ENCODE measurements at regions not wholly inside any gene's neighbourhood (a gene's known extent, or its start where the extent isn't known, plus 50 kb on each side); places are given as distances from the start of the nearest gene placed in this dataset.

GRCh38 chr16:7115898-7116297 lies 216.7 kb upstream of the RBFOX1 start:
- no peak for TF ChIP-seq CTCF (conservative IDR thresholded peaks at IDR 0.05)
- Mint-ChIP-seq H3K9me3 (no peaks in the 10 kb centered on the region), H3K36me3 (no peaks in the 10 kb centered on the region), H3K27me3 (peaks cover 6% of the 10 kb centered on the region), H3K4me3 (no peak overlapping the region), H3K4me1 (ENCODE audit: unreplicated experiment) (no peaks in the 10 kb centered on the region), H3K27ac (no peak overlapping the region)
- no peak for DNase-seq (ENCODE audit: extremely low spot score, unreplicated experiment)

DNA sequence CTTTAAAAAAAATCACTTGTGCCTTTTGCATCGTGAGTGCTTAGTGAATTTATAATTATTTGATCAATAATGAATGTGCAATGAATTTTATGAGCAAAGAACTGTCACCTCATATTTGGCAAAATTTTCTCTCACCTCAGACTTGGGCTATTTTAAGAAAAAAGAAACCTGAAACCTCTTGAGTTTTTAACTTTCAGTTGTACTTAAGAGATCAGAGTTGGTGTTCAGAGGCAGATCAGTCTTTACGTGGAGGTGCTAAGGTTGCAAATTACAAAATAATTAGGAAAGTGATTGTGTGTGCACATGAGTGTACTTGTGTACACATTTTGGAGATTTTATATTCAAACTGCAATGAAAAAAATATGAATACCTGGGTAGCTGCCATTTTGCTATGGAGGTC lies 218.7 kb upstream of the RBFOX1 start:
- peaks cover 6% of the 10 kb centered on the region for H3K27me3 Mint-ChIP-seq
- H3K4me3 Mint-ChIP-seq = no peak overlapping the region
- no peak for TF ChIP-seq CTCF (conservative IDR thresholded peaks at IDR 0.05)
- H3K4me1 Mint-ChIP-seq (ENCODE audit: unreplicated experiment) = no peaks in the 10 kb centered on the region
- H3K27ac Mint-ChIP-seq = no peak overlapping the region
- no peaks in the 10 kb centered on the region for H3K9me3 Mint-ChIP-seq
- DNase-seq (ENCODE audit: extremely low spot score, unreplicated experiment) = no peak
- no peaks in the 10 kb centered on the region for H3K36me3 Mint-ChIP-seq

DNA sequence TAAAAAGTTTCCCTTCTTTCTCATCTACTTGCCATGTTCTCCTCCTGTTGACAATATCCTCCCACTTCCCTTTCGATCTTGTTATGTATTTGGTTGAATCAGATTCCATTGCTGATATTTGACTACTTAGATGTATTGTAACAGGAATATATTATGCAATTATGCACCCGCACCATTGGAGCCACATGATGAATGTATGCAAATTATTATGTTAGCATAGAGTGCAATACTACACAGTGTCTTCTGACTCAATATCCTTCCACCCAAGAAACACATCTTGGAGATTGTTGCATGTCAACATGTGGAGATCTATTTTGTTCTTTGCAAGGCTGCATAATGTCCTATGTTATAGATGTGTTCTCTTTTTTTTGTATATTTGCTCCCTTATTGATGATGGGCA lies 219.2 kb upstream of the RBFOX1 start:
- DNase-seq (ENCODE audit: extremely low spot score, unreplicated experiment) = no peak
- no peak overlapping the region for H3K4me3 Mint-ChIP-seq

GRCh38 chr16:7111265-7111664 lies 221.4 kb upstream of the RBFOX1 start:
- Mint-ChIP-seq H3K4me1 (ENCODE audit: unreplicated experiment) (no peaks in the 10 kb centered on the region), H3K4me3 (no peak overlapping the region), H3K27ac (no peak overlapping the region), H3K9me3 (no peaks in the 10 kb centered on the region), H3K27me3 (no peaks in the 10 kb centered on the region), H3K36me3 (no peaks in the 10 kb centered on the region)
- no peak for TF ChIP-seq CTCF (conservative IDR thresholded peaks at IDR 0.05)
- DNase-seq (ENCODE audit: extremely low spot score, unreplicated experiment) = no peak

More for the DNA sequence above, 219.2 kb upstream of the RBFOX1 start:
- no peaks in the 10 kb centered on the region for H3K36me3 Mint-ChIP-seq
- TF ChIP-seq CTCF (conservative IDR thresholded peaks at IDR 0.05) = no peak
- H3K27me3 Mint-ChIP-seq = peaks cover 6% of the 10 kb centered on the region
- no peaks in the 10 kb centered on the region for H3K9me3 Mint-ChIP-seq
- H3K4me1 Mint-ChIP-seq (ENCODE audit: unreplicated experiment) = no peaks in the 10 kb centered on the region
- no peak overlapping the region for H3K27ac Mint-ChIP-seq

DNA sequence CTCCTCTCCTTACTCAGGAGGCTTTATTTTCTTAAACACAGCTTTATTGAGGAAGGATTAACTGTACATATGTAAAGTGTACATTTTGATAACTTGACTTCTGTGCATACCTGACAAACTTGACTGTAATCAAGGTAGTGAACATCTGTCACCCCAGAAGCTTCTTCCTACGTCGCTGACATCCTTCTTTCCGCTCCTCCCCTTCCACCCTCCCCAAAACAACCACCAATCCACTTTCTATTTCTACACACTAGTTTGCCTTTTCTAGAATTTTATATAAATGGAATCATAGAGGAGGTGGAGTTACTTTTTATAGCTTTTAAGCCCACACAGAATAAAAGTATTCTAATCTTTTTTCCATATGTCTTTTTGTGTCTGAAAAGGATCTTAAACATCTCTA lies 225.2 kb upstream of the RBFOX1 start:
- Mint-ChIP-seq H3K36me3 (no peaks in the 10 kb centered on the region), H3K4me1 (ENCODE audit: unreplicated experiment) (no peaks in the 10 kb centered on the region), H3K27me3 (peaks cover 3% of the 10 kb centered on the region), H3K9me3 (no peaks in the 10 kb centered on the region), H3K27ac (no peak overlapping the region), H3K4me3 (no peak overlapping the region)
- no peak for DNase-seq (ENCODE audit: extremely low spot score, unreplicated experiment)
- TF ChIP-seq CTCF (conservative IDR thresholded peaks at IDR 0.05) = no peak

DNA sequence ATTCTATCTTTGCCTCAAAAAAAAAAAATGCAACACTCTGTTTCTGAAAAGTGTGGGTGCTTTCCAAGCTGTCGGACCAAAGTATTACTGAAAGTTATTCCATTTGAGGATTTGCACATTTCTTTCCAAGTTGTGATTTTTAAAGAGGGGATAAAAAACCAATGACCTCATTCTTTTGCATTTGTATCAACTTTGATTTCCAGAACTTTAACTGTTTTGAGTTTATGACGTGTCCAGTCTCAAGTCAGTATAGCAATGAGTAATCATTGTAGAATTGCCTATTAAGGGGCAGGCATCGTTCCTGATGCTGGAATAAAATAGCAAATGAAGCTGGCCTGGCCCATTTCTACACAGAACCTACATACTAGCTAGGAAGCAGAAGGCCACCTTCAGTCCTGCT lies 229.6 kb upstream of the RBFOX1 start:
- no peaks in the 10 kb centered on the region for H3K9me3 Mint-ChIP-seq
- H3K27me3 Mint-ChIP-seq = peaks cover 11% of the 10 kb centered on the region
- no peak overlapping the region for H3K4me3 Mint-ChIP-seq
- no peak for DNase-seq (ENCODE audit: extremely low spot score, unreplicated experiment)
- no peaks in the 10 kb centered on the region for H3K36me3 Mint-ChIP-seq
- H3K4me1 Mint-ChIP-seq (ENCODE audit: unreplicated experiment) = no peaks in the 10 kb centered on the region
- H3K27ac Mint-ChIP-seq = no peak overlapping the region
- TF ChIP-seq CTCF (conservative IDR thresholded peaks at IDR 0.05) = no peak
